Activated CD4-positive, alpha-beta T cell treated with anti-CD3 and anti-CD28 coated beads, Interleukin-2, amount 50 U/mL, for 24 hours (primary cell): ENCODE measurements at regions not wholly inside any gene's neighbourhood (a gene's known extent, or its start where the extent isn't known, plus 50 kb on each side); places are given as distances from the start of the nearest gene placed in this dataset.
"Not testable (repeated sequence)": the region's sequence is repeated elsewhere in the genome, so short reads cannot be mapped to it uniquely, and the experiment has no call there.

Experiments
- DNase-seq, 2 donors: peaks; one replicate each; pipeline ENCODE4 v3.0.0-alpha.2; 2020; ENCODE audit warnings: low read depth in 1 of 2, low spot score in 1 of 2

DNA sequence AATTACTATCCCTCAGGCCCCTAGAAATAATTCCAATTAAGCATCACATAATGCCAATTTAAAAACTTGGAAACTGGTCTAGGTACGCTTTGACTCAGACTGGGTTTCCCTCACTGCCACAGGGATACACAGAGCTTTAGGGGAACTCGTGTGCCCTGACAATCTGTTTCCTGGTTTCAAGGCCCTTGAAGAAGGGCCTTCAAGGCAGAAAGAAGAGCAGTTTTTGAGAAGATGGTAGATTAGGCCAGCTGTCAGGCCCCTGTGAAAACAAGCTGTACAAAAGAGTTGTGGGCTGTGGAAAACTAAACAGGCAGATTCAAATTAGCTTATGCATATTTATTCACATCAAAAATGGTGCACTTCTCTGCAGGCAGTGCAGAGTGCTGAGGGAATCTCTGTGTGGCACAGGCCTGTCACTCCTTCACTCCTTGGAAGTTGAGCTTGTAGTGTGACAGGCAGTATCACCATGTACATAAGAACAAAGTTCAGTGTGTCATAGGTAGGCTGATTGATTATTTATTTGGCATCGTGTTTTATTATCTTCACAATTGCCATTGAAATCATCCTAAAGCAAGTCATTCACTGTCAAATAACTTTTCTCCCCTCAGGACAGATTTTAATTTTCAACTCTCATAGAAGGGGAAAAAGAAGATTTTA lies 614.4 kb upstream of the GYPC start:
- no peak for DNase-seq

DNA sequence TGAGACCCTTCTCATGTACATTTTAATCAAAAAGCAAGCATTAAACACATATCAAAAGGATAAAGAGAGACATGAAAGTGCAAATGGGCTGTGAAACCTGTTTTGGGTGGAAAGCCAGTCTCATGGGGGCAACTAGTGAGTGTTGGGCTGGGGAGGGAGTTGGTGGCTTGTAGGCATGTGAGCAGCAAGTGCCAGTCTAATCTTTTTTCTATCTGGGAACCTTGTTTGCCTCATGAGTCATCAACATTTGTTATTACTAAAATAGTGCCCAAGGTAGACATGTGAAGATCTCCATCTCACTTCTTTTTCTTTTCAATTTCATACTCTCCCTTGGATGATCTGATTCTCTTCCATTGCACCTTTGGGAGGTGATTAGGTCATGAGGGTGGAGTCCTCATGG lies 613.9 kb upstream of the GYPC start:
- no peak for DNase-seq

DNA sequence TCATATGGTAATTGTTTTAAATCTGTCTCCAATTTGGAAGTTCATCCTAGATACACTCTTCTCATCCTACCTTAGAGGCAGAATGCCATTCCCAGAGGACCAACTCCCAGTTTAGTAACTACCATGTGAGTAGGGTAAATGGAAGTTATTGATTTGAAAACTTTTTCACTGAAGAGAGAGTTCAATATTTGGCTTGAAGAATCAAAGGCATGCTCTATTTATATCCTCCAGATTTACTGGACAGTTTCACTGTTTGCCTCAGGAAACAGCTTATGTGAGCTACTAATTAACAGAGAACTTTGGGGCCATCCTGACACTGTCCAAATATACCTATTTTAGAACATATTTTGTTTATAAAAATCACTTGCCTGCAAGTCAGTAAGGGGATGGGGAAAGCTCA lies 607.2 kb upstream of the GYPC start:
- DNase-seq, result no peak

DNA sequence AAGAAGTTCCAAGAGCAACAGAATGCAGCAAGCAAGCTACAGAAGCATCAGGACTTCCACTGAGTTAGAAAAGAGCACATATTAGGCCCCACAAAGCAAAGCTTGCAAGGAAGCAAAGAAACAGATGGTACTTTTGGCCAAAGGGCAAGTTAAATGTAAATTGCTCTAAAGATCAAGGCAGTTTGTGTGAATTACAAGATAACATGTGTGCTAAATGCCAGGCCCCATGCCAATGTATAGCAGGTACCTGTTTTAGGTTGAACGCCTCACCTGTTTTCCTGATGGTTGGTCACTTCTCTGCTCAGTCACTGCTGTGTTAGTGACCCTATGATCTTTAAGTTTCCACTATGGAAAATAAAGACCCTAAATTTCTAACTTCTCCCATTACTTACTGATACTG lies 606.5 kb upstream of the GYPC start:
- no peak for DNase-seq

DNA sequence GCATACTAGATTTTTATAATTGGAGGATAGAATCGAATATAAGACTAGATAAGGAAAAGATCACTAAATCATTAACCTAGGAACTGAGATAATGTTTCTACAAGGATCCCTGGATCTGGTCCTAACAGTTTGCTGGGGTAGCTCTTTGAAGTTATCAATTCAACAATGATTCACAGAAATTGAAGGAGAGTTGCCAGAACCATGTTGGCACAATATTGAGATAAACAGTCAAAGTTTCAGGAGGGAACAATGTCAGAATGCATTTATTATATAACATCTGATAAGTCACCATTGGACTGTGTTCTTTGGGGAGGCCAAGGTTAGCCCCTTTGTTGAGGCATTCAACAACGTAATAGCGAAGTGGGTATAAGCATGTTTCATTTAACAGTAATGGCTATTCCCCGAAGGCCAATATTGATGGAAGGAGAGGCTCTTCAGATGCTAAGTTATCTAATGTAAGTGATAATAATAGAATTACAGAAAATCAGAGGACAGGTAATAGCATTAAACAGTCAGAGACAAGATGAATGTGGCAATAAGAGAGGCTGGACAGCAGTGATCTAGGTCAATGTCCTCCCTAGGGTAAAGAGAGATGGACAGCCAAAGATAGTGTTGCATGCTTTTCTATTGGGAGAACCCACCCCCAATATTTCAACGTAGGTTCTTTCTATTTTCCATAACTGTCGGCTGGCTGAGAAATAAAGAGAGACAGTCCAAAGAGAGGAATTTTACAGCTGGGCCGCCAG lies 604.8 kb upstream of the GYPC start:
- DNase-seq, result no peak

DNA sequence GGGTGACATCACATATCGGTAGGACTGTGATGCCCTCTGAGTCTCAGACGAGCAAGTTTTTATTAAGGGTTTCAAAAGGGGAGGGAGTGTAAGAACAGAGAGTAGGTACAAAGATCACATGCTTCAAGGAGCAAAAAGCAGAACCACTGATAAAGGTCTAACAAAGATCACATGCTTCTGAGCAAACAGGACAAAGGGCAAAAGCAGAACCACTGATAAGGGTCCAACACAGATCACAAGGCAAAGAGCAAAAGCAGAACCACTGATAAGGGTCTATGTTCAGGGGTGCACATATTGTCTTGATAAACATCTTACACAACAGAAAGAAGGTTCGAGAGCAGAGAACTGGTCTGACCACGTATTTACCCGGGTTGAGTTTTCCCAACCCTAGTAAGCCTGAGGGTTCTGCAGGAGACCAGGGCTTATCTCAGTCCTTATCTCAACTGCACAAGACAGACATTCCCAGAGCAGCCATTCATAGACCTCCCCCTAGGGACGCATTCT lies 604.2 kb upstream of the GYPC start:
- DNase-seq, result not testable (repeated sequence)

DNA sequence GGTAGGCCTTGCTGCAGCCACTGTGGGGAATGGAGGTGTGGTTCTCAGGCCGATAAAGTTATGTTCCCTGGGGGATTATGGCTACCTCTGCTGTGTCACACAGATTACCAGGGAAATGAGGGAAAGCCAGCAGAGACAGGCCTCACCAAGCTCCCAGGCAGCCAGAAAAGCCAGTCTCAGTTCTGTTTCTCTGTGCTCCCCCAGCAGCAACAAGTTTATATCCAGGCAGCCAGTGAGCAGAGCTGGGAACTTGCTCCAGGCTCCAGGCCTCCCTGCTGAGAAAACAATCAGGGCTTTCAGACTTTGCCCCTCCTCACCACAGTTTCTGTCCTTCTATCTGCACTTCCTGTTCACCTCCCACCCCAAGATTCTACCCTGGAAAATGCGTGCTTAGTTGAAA lies 596.6 kb upstream of the GYPC start:
- DNase-seq, result no peak

DNA sequence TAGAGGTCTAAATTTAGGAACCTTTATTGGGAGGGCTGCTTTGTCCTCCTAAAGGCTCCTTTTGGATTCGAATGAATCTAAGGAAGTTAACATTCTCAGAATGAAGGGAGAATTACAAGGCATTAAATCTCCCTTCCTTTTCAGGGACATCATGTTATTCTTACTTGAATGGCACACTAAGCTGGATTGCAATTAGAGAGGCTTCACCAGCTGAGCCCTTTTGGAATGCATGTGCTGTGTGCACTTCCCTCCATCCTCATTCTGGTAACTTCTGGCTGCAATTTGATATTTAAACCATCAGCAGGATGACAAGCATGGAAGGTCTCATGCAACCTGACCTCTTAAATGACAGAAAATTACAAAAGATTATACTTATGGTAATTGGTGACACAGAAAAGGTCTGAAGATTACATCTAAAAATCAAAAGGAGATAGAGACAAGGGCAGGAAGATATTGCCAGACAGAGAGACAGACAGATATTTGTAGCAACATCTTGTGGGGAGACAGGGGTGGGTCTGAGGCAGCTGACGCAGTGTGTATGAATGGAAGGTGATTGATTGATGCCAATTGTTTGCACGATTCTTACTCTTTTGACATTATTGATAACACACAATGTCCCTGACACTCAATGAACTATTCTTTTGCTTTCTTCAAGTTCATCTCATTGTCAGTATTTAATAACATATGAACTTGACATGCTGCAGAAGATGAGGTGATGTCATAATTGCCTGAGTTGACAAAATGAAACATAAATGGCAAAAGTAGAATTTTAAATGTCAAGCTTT lies 570.8 kb upstream of the GYPC start:
- no peak for DNase-seq

DNA sequence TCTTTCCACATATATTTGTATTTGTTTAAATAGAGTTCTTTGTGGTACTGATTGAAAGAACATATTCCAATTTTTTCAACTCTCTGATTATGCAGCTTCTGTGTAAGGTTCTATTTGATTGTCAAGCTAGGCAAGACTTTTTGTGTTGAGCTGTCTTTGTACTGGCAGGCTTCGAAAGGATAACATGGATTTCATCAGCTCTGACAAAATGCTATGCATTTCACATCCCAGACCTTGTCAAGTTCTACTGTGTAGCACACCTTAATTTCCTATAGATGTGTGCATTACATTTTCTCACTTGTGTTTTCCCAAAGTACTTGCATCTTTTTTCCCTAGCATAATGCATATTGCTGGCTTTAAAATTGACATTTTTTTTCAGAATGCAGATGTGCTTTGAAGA lies 555.0 kb upstream of the GYPC start:
- DNase-seq, result no peak

DNA sequence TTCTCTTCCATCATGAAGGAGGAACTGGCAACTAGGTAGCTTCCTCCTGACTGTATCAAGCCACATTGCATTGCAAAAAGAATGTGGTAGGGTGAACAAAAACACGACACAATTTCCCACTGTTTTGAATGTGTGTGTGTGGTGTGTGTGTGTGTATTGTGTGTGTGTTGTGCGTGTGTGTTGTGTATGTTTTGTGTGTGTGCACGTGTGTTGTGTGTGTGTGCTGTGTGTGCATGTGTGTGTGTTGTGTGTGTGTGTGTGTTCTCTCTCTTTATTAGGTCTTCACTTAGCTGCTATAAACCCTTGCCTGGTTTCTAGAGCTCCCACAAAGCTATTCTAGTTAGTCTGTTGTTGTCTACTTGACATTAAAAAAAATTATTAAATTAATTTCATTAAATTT lies 550.0 kb upstream of the GYPC start:
- DNase-seq, result no peak

DNA sequence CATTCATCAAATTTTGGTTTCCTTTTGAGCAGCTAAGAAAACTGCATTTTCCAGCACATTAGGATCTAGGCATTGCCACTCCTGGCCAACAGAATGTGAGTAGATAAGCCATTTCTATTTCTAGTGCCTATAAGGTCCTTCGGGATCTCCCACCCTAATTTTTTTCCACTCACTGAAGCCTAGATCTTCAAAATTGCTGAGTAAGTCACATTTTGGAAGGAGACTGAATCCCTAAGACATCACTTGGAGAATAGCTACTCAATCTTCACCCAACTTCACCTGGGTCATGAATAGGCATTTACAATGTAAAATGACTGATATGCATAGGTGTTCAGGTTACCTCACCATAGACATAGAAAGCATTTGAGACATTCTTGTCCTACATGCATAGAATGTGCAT lies 548.1 kb upstream of the GYPC start:
- DNase-seq, result no peak

DNA sequence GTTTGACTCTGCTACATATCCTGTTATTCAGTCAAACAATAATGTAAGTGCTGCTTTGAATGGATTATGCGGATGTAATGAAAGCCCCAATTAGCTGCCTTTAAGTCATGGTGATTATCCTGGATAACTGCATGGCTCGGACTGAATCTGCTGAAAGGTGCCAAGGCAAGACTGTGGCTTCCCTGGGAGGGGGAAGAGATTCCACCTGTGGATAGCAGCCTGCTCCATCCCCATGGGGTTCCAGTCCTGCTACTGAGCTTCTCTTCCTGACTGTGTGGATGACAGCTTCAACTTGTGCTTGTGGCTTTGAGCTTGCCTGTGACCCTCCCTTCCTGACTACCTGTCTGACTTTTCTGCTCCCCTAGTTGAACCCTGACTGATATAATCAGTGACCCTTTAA lies 540.0 kb upstream of the GYPC start:
- DNase-seq, result no peak

DNA sequence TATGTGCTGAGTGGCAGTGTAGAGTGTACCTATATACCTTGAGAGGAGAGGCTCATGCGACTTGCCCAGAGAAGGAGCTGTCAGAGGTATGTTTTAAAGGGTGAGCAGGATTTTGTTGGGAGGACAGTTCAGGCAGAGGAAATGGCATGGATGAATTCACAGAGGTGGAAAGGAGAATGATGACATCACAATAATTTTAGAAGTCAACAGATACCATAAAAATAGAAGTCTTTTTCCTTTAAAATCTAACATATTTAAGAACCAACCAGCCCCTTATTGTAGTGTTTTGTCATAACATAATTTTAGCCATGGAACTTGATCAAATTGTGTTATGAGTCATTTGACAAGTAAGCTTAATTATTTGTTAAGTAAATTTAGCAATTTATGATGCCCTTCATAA lies 538.1 kb upstream of the GYPC start:
- DNase-seq, result no peak

DNA sequence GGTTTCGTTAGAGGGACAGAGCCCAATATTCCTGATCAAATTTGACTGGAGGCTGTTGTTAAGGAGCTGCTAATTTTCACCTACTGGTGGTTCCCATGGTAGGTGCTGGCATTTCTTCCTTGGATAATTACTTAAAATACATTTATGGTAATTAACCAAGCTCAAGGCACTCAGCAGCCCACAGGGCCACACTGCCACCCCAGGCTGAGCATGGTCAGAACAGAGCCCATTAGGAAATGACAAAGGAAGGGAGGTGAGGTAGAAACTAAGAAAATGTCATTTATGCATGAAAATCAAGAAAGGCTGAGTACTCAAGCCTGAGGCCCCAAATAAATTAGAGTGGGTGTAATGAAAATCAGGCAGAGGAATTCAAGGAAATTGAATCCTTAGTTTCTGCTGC lies 510.2 kb upstream of the GYPC start:
- DNase-seq, result no peak

DNA sequence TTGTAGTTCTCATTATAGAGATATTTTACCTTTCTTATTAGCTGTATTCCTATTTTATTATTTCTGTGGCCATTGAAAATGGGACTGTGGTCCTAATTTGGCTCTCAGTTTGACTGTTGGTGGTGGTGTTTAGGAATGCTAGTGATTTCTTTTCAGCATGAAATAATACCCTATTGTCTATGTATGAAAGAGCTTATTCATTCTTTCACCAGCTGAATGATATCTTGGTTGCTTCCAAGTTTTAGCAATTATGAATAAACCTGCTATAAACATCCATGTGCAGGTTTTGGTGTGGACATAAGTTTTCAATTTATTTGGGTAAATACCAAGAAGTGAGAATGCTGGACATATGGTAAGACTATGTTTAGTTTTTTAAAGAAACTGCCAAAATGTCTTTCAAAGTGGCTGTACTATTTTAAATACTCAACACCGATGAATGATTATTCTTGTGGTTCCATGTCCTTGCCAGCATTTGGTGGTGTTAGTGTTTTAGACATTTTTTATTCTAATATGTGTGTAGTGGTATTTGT lies 501.6 kb upstream of the GYPC start:
- no peak for DNase-seq

DNA sequence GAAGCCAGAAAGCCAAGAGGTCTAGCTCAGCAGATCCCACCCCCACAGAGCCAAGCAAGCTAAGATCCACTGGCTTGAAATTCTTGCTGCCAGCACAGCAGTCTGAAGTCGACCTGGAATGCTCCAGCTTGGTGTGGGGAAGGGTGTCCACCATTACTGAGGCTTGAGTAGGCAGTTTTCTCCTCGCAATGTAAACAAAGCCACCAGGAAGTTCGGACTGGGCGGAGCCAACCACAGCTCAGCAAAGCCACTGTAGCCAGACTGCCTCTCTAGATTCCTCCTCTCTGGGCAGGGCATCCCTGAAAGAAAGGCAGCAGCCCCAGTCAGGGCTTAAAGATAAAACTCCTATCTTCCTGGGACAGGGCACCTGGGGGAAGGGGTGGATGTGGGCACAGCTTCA lies 495.0 kb upstream of the GYPC start:
- not testable (repeated sequence) for DNase-seq

DNA sequence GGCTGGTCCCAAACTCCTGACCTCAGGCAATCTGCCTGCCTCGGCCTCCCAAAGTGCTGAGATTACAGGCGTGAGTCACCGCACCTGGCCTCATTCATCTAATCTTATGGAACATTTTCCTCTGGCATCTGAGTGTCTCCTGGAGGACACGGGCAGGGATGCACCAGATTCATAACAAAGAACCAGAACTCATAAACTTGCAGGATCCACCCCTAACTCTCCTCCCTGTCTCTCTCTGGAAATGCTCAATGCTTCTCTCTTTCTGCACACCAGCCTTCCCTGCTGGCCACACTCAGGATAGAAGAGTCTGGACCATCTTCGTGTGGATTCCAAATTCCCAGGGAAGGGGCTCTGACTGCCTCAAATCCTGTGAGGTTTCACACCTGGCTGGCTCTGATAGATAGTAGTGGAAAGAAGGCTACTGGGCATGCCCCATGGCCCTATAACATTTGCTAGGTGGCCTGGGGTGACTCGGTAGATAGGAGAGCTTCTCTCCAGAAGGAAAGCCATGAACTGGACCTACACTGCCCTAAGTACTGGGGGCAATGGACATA lies 483.2 kb upstream of the GYPC start:
- no peak for DNase-seq

DNA sequence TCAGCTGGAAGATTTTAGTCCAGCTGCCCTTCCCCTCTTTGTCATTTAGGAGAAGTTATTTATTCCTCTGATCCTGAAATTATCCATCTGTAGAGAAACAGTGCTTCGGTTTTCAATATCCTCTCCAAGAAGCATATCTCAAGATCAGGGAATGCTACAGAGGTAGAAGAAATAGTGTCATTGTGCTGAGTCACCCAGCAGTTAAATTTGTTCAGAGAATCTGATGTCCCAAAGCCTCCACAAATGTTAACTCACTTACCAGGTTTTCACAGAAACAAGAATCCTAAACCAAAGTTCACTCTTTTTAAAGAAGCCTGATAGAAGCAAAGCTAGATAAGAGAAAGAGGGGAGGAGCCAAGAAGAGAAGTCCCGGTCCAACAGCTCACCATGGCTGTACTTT lies 480.7 kb upstream of the GYPC start:
- DNase-seq, result no peak

DNA sequence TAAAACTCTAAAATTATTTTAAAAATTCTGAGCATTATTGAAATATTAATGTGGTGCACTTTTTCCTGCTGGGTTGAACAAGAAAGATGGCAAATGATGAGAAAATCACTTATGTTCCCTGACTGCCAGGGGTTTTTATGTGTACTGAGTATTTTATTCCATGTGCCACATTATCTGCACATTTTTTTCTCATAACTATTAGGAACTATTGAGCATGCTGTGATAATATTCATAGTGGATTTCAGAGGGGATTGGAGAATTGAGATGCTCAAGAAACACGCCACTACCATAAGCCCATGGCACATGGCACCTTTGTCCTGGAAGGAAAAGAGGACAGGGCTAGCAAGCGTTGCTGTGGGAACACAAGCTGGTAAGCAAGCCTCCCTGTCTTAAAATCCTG lies 478.5 kb upstream of the GYPC start:
- no peak for DNase-seq

DNA sequence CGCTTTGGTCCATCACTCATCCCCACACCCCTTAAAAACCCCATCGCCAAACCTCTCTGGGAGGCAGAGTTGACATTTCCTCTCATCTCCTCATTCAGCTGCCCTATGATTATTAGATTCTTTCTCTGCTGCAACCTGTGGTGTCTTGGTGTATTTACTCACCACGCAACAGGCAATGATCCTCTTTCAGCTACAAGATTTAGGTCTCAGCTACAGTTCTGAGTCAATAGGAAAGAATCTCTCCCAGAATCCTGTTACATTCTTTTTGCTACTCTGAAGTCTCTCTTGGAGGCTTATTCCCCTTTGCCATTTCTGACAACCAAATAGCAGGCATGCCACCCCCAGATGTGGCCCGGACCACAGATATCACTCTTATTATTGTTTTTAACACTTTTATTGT lies 468.3 kb upstream of the GYPC start:
- no peak for DNase-seq

DNA sequence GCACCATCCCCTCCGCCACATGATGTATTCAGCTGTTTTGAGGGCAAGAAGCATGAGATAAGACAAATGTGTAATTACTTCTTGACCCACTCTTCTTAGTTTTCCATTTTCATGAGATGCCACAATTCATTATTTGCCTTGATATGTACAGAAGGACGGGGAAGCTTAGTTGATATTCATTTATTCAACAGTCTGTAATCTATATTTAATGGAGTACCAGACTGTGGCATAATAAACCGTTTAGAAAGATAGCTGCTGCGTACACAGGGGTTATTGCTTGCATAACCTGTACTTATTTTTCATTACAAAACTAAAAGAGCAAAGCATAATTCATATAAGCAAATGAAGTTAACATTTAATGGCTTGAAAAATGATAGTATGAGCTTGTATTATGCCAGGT lies 466.4 kb upstream of the GYPC start:
- DNase-seq, result no peak

DNA sequence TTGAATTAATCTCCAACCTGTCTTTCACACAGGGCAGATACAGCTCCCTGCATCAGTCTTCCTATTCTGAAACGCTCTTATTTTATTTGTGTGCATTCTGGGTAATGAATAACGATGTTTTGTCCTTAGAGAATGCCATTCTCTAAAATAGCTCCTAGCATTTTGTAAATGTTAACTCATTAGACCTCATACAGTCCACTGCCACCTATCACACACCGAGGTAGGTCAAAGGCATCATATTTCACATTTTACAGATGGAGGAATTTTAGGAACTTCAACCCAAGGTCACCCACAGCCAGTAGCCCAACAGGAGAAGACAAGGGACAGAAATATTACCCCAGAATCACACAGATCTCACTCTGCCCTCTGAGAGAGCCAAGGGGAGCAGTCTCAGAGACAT lies 455.4 kb upstream of the GYPC start:
- DNase-seq, result no peak
